GM23338 (cell line): ENCODE measurements at regions not wholly inside any gene's neighbourhood (a gene's known extent, or its start where the extent isn't known, plus 50 kb on each side); places are given as distances from the start of the nearest gene placed in this dataset.

Source experiments
- CREB1 ChIP-seq: fragments of 250-450 bp; sonication (Bioruptor Pico); IDR thresholded peaks from 2 replicates; pipeline ENCODE4 v1.5.0; 2020; ENCODE audit warnings: low read depth, mild to moderate bottlenecking, moderate library complexity
- EZH2 ChIP-seq: fragments of 200-600 bp; sonication (generic); IDR thresholded peaks from one replicate; pipeline ENCODE4 v1.8.0; 2017; ENCODE audit warnings: antibody characterized with exemption, mild to moderate bottlenecking, low read depth; ENCODE audit not compliant: unreplicated experiment
- EZH2phosphoT487 ChIP-seq: fragments of 200-600 bp; sonication (generic); IDR thresholded peaks from one replicate; pipeline ENCODE4 v1.8.1; 2018; ENCODE audit warnings: antibody characterized with exemption; ENCODE audit not compliant: unreplicated experiment
- JUNB ChIP-seq: IDR thresholded peaks from one replicate; pipeline ENCODE4 v1.6.1; 2016; ENCODE audit warnings: antibody characterized with exemption; ENCODE audit not compliant: unreplicated experiment
- NANOG ChIP-seq: IDR thresholded peaks from 2 replicates; pipeline ENCODE4 v1.6.1; 2016; ENCODE audit warnings: antibody characterized with exemption, borderline replicate concordance
- POLR2AphosphoS5 ChIP-seq: IDR thresholded peaks from 2 replicates; pipeline ENCODE4 v1.6.1; 2016; ENCODE audit warnings: antibody characterized with exemption, low read depth
- REST ChIP-seq: IDR thresholded peaks from one replicate; pipeline ENCODE4 v1.6.1; 2018; ENCODE audit warnings: antibody characterized with exemption; ENCODE audit not compliant: unreplicated experiment
- STAT1 ChIP-seq: IDR thresholded peaks from one replicate; pipeline ENCODE4 v1.6.1; 2016; ENCODE audit warnings: antibody characterized with exemption; ENCODE audit not compliant: unreplicated experiment
- ZNF331 ChIP-seq: fragments of 250-450 bp; sonication (Bioruptor Pico); IDR thresholded peaks from 2 replicates; pipeline ENCODE4 v1.5.0; 2020; ENCODE audit warnings: low read depth, mild to moderate bottlenecking, moderate library complexity
- TF ChIP-seq, protein P1 (sequence below), 2 experiments: fragments of 200-600 bp in 1 of 2; sonication (generic) in 1 of 2; conservative IDR thresholded peaks; 2 replicates each; pipeline versions ENCODE4 v1.5.1 to v1.6.1; 2016 to 2017; ENCODE audit warnings: antibody characterized with exemption in 2 of 2, low read depth in 2 of 2, mild to moderate bottlenecking in 2 of 2, moderate library complexity in 1 of 2
- TF ChIP-seq, protein P2 (sequence below): IDR thresholded peaks from 2 replicates; pipeline ENCODE4 v1.6.1; 2016; ENCODE audit warnings: antibody characterized with exemption
- TF ChIP-seq, protein P3 (sequence below): fragments of 250-450 bp; sonication (Bioruptor Pico); IDR thresholded peaks from 2 replicates; pipeline ENCODE4 v1.5.0; 2020; ENCODE audit warnings: mild to moderate bottlenecking, moderate library complexity

DNA sequence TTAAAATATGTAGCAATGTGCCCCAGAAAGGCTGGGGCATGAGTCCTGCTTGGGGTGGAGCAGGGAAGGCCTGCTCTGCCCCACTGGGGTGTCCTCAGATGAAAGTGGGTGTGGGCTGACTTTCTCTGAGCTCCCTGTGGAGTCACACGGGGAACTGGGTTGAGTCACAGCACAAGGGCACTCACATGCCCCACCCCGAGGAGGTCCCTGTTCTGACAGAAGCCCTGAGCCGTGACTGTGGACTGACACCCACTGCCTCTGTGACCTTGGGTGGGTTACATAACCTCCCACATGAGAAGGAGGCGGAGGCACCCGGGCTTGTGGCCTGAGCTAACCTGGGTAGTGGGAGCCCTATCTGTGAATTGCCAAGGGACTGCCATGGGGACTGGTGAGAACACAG is 52.5 kb upstream of the TINAGL1 start:
- TF ChIP-seq, protein P1, sequence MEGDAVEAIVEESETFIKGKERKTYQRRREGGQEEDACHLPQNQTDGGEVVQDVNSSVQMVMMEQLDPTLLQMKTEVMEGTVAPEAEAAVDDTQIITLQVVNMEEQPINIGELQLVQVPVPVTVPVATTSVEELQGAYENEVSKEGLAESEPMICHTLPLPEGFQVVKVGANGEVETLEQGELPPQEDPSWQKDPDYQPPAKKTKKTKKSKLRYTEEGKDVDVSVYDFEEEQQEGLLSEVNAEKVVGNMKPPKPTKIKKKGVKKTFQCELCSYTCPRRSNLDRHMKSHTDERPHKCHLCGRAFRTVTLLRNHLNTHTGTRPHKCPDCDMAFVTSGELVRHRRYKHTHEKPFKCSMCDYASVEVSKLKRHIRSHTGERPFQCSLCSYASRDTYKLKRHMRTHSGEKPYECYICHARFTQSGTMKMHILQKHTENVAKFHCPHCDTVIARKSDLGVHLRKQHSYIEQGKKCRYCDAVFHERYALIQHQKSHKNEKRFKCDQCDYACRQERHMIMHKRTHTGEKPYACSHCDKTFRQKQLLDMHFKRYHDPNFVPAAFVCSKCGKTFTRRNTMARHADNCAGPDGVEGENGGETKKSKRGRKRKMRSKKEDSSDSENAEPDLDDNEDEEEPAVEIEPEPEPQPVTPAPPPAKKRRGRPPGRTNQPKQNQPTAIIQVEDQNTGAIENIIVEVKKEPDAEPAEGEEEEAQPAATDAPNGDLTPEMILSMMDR (conservative IDR thresholded peaks at IDR 0.05; ENCODE audit: low read depth in 2 of 2) = no peak
- no peak for TF ChIP-seq EZH2
- TF ChIP-seq, protein P2, sequence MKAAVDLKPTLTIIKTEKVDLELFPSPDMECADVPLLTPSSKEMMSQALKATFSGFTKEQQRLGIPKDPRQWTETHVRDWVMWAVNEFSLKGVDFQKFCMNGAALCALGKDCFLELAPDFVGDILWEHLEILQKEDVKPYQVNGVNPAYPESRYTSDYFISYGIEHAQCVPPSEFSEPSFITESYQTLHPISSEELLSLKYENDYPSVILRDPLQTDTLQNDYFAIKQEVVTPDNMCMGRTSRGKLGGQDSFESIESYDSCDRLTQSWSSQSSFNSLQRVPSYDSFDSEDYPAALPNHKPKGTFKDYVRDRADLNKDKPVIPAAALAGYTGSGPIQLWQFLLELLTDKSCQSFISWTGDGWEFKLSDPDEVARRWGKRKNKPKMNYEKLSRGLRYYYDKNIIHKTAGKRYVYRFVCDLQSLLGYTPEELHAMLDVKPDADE = no peak
- TF ChIP-seq EZH2phosphoT487 = no peak
- TF ChIP-seq POLR2AphosphoS5 = no peak
- TF ChIP-seq JUNB = no peak
- TF ChIP-seq REST = no peak
- TF ChIP-seq NANOG = no peak
- TF ChIP-seq, protein P3, sequence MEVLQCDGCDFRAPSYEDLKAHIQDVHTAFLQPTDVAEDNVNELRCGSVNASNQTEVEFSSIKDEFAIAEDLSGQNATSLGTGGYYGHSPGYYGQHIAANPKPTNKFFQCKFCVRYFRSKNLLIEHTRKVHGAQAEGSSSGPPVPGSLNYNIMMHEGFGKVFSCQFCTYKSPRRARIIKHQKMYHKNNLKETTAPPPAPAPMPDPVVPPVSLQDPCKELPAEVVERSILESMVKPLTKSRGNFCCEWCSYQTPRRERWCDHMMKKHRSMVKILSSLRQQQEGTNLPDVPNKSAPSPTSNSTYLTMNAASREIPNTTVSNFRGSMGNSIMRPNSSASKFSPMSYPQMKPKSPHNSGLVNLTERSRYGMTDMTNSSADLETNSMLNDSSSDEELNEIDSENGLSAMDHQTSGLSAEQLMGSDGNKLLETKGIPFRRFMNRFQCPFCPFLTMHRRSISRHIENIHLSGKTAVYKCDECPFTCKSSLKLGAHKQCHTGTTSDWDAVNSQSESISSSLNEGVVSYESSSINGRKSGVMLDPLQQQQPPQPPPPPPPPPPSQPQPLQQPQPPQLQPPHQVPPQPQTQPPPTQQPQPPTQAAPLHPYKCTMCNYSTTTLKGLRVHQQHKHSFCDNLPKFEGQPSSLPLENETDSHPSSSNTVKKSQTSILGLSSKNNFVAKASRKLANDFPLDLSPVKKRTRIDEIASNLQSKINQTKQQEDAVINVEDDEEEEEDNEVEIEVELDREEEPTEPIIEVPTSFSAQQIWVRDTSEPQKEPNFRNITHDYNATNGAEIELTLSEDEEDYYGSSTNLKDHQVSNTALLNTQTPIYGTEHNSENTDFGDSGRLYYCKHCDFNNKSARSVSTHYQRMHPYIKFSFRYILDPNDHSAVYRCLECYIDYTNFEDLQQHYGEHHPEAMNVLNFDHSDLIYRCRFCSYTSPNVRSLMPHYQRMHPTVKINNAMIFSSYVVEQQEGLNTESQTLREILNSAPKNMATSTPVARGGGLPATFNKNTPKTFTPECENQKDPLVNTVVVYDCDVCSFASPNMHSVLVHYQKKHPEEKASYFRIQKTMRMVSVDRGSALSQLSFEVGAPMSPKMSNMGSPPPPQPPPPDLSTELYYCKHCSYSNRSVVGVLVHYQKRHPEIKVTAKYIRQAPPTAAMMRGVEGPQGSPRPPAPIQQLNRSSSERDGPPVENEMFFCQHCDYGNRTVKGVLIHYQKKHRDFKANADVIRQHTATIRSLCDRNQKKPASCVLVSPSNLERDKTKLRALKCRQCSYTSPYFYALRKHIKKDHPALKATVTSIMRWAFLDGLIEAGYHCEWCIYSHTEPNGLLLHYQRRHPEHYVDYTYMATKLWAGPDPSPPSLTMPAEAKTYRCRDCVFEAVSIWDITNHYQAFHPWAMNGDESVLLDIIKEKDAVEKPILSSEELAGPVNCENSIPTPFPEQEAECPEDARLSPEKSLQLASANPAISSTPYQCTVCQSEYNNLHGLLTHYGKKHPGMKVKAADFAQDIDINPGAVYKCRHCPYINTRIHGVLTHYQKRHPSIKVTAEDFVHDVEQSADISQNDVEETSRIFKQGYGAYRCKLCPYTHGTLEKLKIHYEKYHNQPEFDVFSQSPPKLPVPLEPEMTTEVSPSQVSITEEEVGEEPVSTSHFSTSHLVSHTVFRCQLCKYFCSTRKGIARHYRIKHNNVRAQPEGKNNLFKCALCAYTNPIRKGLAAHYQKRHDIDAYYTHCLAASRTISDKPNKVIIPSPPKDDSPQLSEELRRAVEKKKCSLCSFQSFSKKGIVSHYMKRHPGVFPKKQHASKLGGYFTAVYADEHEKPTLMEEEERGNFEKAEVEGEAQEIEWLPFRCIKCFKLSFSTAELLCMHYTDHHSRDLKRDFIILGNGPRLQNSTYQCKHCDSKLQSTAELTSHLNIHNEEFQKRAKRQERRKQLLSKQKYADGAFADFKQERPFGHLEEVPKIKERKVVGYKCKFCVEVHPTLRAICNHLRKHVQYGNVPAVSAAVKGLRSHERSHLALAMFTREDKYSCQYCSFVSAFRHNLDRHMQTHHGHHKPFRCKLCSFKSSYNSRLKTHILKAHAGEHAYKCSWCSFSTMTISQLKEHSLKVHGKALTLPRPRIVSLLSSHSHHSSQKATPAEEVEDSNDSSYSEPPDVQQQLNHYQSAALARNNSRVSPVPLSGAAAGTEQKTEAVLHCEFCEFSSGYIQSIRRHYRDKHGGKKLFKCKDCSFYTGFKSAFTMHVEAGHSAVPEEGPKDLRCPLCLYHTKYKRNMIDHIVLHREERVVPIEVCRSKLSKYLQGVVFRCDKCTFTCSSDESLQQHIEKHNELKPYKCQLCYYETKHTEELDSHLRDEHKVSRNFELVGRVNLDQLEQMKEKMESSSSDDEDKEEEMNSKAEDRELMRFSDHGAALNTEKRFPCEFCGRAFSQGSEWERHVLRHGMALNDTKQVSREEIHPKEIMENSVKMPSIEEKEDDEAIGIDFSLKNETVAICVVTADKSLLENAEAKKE (CRISPR knock-in tag) = no peak
- TF ChIP-seq ZNF331 (CRISPR knock-in tag) = no peak
- TF ChIP-seq CREB1 (CRISPR knock-in tag) = no peak
- no peak for TF ChIP-seq STAT1
